ENCODE measurements at regions not wholly inside any gene's neighbourhood (a gene's known extent, or its start where the extent isn't known, plus 50 kb on each side); places are given as distances from the start of the nearest gene placed in this dataset.

DNA sequence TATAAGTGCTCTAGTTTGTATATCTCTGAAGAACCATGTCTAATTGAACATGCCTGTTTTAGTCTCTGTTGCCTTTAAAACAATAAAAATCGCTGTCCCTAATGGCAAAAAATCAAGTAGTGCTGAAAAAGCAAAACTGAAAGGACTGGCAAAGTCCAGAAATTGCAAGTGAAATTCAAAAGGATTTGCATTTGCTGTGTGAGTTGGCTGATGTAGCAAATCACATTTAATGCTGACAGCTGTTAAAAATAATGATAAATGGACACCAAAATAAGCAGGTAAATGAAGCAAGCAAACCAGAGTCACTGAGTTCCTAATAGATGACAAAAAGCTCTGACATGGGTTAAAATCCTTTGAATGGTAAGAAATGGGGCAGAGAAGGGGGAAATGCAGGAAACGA, 874.1 kb downstream of the GRM8 start:
- no peak overlapping the region for H3K27ac ChIP-seq
- no peak for ATAC-seq

DNA sequence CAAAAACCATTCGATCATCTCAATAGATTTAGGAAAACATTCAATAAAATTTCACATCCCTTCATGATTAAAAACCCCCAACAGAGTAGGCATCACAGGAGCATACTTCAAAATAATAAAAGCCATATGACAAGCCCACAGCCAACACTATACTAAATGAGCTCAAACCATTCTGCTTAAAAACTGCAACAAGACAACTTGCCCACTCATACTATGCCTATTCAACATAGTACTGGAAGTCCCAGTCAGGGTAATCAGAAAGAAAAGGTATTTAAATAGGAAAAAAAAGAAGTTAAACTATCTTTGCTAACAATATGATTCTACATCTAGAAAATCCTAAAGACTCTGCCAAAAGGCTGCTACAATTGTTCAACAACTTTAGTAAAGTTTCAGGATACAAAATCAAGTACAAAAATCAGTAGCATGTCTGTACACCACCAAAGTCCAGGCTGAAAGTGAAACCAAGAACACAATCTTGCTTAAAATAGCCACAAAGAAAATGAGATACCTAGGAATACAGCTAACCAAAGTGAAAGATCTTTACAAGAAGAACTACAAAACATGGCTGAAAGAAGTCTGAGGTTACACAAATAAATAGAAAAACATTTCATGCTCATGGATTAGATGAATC, 882.6 kb downstream of the GRM8 start:
- no peak for DNase-seq
- Histone ChIP-seq H3K4me3 (no peak overlapping the region), H3K9me3 (peaks cover 0 to 10% (median 0%) of the 10 kb centered on the region in 11 donors), H3K36me3 (no peaks in the 10 kb centered on the region), H3K27me3 (no peaks in the 10 kb centered on the region), H3K4me1 (no peaks in the 10 kb centered on the region), H3K27ac (no peak overlapping the region)
- TF ChIP-seq, protein P1, sequence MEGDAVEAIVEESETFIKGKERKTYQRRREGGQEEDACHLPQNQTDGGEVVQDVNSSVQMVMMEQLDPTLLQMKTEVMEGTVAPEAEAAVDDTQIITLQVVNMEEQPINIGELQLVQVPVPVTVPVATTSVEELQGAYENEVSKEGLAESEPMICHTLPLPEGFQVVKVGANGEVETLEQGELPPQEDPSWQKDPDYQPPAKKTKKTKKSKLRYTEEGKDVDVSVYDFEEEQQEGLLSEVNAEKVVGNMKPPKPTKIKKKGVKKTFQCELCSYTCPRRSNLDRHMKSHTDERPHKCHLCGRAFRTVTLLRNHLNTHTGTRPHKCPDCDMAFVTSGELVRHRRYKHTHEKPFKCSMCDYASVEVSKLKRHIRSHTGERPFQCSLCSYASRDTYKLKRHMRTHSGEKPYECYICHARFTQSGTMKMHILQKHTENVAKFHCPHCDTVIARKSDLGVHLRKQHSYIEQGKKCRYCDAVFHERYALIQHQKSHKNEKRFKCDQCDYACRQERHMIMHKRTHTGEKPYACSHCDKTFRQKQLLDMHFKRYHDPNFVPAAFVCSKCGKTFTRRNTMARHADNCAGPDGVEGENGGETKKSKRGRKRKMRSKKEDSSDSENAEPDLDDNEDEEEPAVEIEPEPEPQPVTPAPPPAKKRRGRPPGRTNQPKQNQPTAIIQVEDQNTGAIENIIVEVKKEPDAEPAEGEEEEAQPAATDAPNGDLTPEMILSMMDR (IDR thresholded peaks at IDR 0.05) = no peak
- no peak for ATAC-seq
- 79 to 89% methylated on average over 1 of the region's 1 CpG for WGBS, 2 donors
- intact Hi-C loops (cut with DNase I) = no loop called here

More for the DNA sequence above, 874.1 kb downstream of the GRM8 start:
- Histone ChIP-seq H3K4me3 (no peak overlapping the region), H3K27me3 (no peaks in the 10 kb centered on the region), H3K36me3 (no peaks in the 10 kb centered on the region), H3K9me3 (peaks cover 0 to 5% (median 0%) of the 10 kb centered on the region in 11 donors), H3K4me1 (no peaks in the 10 kb centered on the region)
- intact Hi-C loops (cut with DNase I) = no loop called here
- 50 to 60% methylated on average over 2 of the region's 2 CpGs for WGBS, 2 donors
- DNase-seq = no peak
- TF ChIP-seq, protein P1 (IDR thresholded peaks at IDR 0.05) = no peak

DNA sequence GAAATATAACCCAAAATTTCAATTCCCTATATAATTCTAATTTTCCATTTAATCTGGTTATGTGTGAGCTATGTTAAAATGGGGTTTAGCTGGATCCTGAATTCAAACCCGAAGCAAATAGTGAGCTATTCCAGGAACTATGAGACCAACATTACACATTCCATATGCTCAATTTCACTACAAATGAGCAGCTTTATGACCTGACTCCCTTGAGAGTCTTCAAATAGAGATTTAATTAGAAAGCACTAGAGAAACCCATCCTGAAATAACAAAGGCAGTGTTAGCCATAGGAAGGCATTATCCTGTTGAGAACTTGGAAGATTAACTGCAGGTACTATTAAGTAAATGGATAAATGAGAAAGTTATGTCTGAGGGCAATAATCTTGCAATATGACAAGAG, 890.0 kb downstream of the GRM8 start:
- Histone ChIP-seq H3K4me1 (no peaks in the 10 kb centered on the region), H3K27me3 (no peaks in the 10 kb centered on the region), H3K36me3 (no peaks in the 10 kb centered on the region), H3K4me3 (no peak overlapping the region), H3K27ac (no peak overlapping the region), H3K9me3 (no peaks in the 10 kb centered on the region)
- DNase-seq (no peak), ATAC-seq (no peak)
- WGBS, 2 donors = 55 to 62% methylated on average over 1 of the region's 1 CpG
- TF ChIP-seq, protein P1 (IDR thresholded peaks at IDR 0.05) = no peak
- intact Hi-C loops (cut with DNase I) = no loop called here

DNA sequence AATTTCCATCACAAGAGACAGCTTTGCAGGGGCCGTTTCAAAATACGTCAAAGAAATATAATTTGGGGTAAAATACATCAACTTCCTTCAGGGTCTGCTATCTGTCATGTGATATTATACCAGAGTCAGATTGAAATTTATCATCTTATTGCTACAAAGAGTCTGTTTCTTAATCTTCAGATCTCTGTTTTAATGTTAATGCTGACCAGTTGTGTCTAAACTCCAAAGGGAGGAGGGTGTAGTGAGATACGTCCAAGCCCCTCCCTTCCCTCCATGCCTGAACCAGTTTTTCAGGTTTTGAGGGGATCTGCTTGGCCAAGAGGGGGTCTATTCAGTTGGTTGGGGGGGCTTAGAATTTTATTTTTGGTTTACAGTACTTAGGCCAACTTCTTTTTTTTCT, 891.6 kb downstream of the GRM8 start:
- H3K36me3 ChIP-seq = no peaks in the 10 kb centered on the region

More for the DNA sequence above, 891.6 kb downstream of the GRM8 start:
- Histone ChIP-seq H3K9me3 (no peaks in the 10 kb centered on the region), H3K27me3 (no peaks in the 10 kb centered on the region), H3K27ac (no peak overlapping the region), H3K4me1 (no peaks in the 10 kb centered on the region), H3K4me3 (no peak overlapping the region)
- 77 to 78% methylated on average over 3 of the region's 3 CpGs for WGBS, 2 donors
- DNase-seq (no peak), ATAC-seq (no peak)
- TF ChIP-seq, protein P1 (IDR thresholded peaks at IDR 0.05) = no peak
- intact Hi-C loops (cut with DNase I) = no loop called here

Data from heart right ventricle (tissue), 16 donors.